BLaER1 (cell line): ENCODE measurements at regions not wholly inside any gene's neighbourhood (a gene's known extent, or its start where the extent isn't known, plus 50 kb on each side); places are given as distances from the start of the nearest gene placed in this dataset.

Source experiments
- H3K27ac ChIP-seq: shearing (Covaris generic); formaldehyde crosslinking; 2 replicates; pipeline ENCODE4 v1.8.1; 2022
- H3K27me3 ChIP-seq: shearing (Covaris generic); formaldehyde crosslinking; 2 replicates; pipeline ENCODE4 v1.8.1; 2022
- H3K36me3 ChIP-seq: shearing (Covaris generic); formaldehyde crosslinking; 2 replicates; pipeline ENCODE4 v1.8.1; 2022
- H3K4me1 ChIP-seq: shearing (Covaris generic); formaldehyde crosslinking; 2 replicates; pipeline ENCODE4 v1.8.1; 2022
- H3K4me2 ChIP-seq: shearing (Covaris generic); formaldehyde crosslinking; 2 replicates; pipeline ENCODE4 v1.8.1; 2022
- H3K4me3 ChIP-seq: shearing (Covaris generic); formaldehyde crosslinking; 2 replicates; pipeline ENCODE4 v1.8.1; 2022
- H3K9ac ChIP-seq: shearing (Covaris generic); formaldehyde crosslinking; 2 replicates; pipeline ENCODE4 v1.8.1; 2022
- H3K9me3 ChIP-seq: shearing (Covaris generic); formaldehyde crosslinking; 2 replicates; pipeline ENCODE4 v1.8.1; 2022
- H4K20me1 ChIP-seq: shearing (Covaris generic); formaldehyde crosslinking; 2 replicates; pipeline ENCODE4 v1.8.1; 2022
- Cebpa-rat ChIP-seq: shearing (Covaris generic); IDR thresholded peaks from 2 replicates; pipeline ENCODE4 v1.8.1; 2022

- Histone ChIP-seq H3K9me3 (no peaks in the 10 kb centered on the region), H3K4me2 (peak overlapping the region; percentile 92), H3K4me1 (peaks cover 39% of the 10 kb centered on the region), H3K36me3 (no peaks in the 10 kb centered on the region), H3K4me3 (no peak overlapping the region), H4K20me1 (no peaks in the 10 kb centered on the region), H3K27me3 (peaks cover 33% of the 10 kb centered on the region), H3K9ac (no peak overlapping the region), H3K27ac (no peak overlapping the region)
- TF ChIP-seq Cebpa-rat, result no peak
Observed at GRCh38 chr2:8457699-8458502, 224.0 kb upstream of the ID2 start.

- H3K4me3 ChIP-seq, result no peak overlapping the region
- H3K36me3 ChIP-seq, result no peaks in the 10 kb centered on the region
- TF ChIP-seq Cebpa-rat, result no peak
- H3K27me3 ChIP-seq, result peaks cover 33% of the 10 kb centered on the region
- H3K9ac ChIP-seq, result no peak overlapping the region
- no peak overlapping the region for H3K4me2 ChIP-seq
- no peaks in the 10 kb centered on the region for H4K20me1 ChIP-seq
- H3K4me1 ChIP-seq, result peaks cover 45% of the 10 kb centered on the region
- H3K9me3 ChIP-seq, result no peaks in the 10 kb centered on the region
- H3K27ac ChIP-seq, result no peak overlapping the region
Observed at GRCh38 chr2:8458503-8459459, 223.1 kb upstream of the ID2 start.

GRCh38 chr2:8459474-8459873 lies 222.4 kb upstream of the ID2 start:
- H3K4me1 ChIP-seq, result peaks cover 47% of the 10 kb centered on the region
- no peak overlapping the region for H3K4me2 ChIP-seq
- no peak for TF ChIP-seq Cebpa-rat
- H4K20me1 ChIP-seq, result no peaks in the 10 kb centered on the region
- no peak overlapping the region for H3K4me3 ChIP-seq
- no peaks in the 10 kb centered on the region for H3K36me3 ChIP-seq
- H3K27me3 ChIP-seq, result peaks cover 33% of the 10 kb centered on the region
- no peak overlapping the region for H3K9ac ChIP-seq
- no peaks in the 10 kb centered on the region for H3K9me3 ChIP-seq
- H3K27ac ChIP-seq, result no peak overlapping the region

- no peak overlapping the region for H3K4me3 ChIP-seq
- peaks cover 44% of the 10 kb centered on the region for H3K4me1 ChIP-seq
- H4K20me1 ChIP-seq, result no peaks in the 10 kb centered on the region
- no peak overlapping the region for H3K27ac ChIP-seq
- no peak overlapping the region for H3K4me2 ChIP-seq
- peaks cover 26% of the 10 kb centered on the region for H3K27me3 ChIP-seq
- no peaks in the 10 kb centered on the region for H3K36me3 ChIP-seq
- H3K9ac ChIP-seq, result no peak overlapping the region
- H3K9me3 ChIP-seq, result no peaks in the 10 kb centered on the region
- no peak for TF ChIP-seq Cebpa-rat
Observed at GRCh38 chr2:8461341-8461740, 220.5 kb upstream of the ID2 start.

- no peak for TF ChIP-seq Cebpa-rat
- Histone ChIP-seq H3K27me3 (peaks cover 19% of the 10 kb centered on the region), H3K4me1 (peaks cover 38% of the 10 kb centered on the region), H3K9ac (no peak overlapping the region), H3K27ac (no peak overlapping the region), H3K9me3 (no peaks in the 10 kb centered on the region; the same call in 1 of the 2 replicates), H3K36me3 (no peaks in the 10 kb centered on the region), H3K4me3 (no peak overlapping the region), H3K4me2 (peak overlapping the region; percentile 16; the same call in 1 of the 2 replicates), H4K20me1 (no peaks in the 10 kb centered on the region)
Observed at GRCh38 chr2:8462280-8462679, 219.6 kb upstream of the ID2 start.

- Histone ChIP-seq H3K27ac (no peak overlapping the region), H3K4me2 (no peak overlapping the region), H3K36me3 (no peaks in the 10 kb centered on the region), H3K4me1 (peaks cover 30% of the 10 kb centered on the region), H3K4me3 (no peak overlapping the region), H3K9ac (no peak overlapping the region), H3K27me3 (peaks cover 11% of the 10 kb centered on the region), H4K20me1 (no peaks in the 10 kb centered on the region), H3K9me3 (peaks cover 3% of the 10 kb centered on the region)
- TF ChIP-seq Cebpa-rat, result no peak
Observed at GRCh38 chr2:8462899-8463648, 218.8 kb upstream of the ID2 start.

GRCh38 chr2:8465560-8465959 lies 216.3 kb upstream of the ID2 start:
- Histone ChIP-seq H3K4me3 (no peak overlapping the region), H3K27me3 (no peaks in the 10 kb centered on the region), H3K9me3 (peaks cover 3% of the 10 kb centered on the region), H3K4me2 (peak overlapping the region; percentile 54), H3K27ac (no peak overlapping the region), H4K20me1 (no peaks in the 10 kb centered on the region), H3K9ac (no peak overlapping the region), H3K36me3 (no peaks in the 10 kb centered on the region), H3K4me1 (peaks cover 41% of the 10 kb centered on the region)
- TF ChIP-seq Cebpa-rat, result no peak

GRCh38 chr2:8469709-8470493 lies 212.0 kb upstream of the ID2 start:
- Histone ChIP-seq H3K4me1 (peaks cover 61% of the 10 kb centered on the region), H4K20me1 (no peaks in the 10 kb centered on the region), H3K4me2 (peak overlapping the region; percentile 47), H3K36me3 (no peaks in the 10 kb centered on the region), H3K9ac (no peak overlapping the region), H3K27ac (no peak overlapping the region), H3K9me3 (peaks cover 3% of the 10 kb centered on the region), H3K27me3 (no peaks in the 10 kb centered on the region), H3K4me3 (no peak overlapping the region)
- no peak for TF ChIP-seq Cebpa-rat
